HG03565 (cell line): ENCODE measurements at regions not wholly inside any gene's neighbourhood (a gene's known extent, or its start where the extent isn't known, plus 50 kb on each side); places are given as distances from the start of the nearest gene placed in this dataset.
"Not testable (repeated sequence)": the region's sequence is repeated elsewhere in the genome, so short reads cannot be mapped to it uniquely, and the experiment has no call there.

Experiments used
- ATAC-seq: cut with Tn5 transposase; IDR thresholded peaks from one replicate; pipeline ENCODE4 v1.9.1; 2021; ENCODE audit warnings: mild to moderate bottlenecking, moderate library complexity; ENCODE audit not compliant: unreplicated experiment

DNA sequence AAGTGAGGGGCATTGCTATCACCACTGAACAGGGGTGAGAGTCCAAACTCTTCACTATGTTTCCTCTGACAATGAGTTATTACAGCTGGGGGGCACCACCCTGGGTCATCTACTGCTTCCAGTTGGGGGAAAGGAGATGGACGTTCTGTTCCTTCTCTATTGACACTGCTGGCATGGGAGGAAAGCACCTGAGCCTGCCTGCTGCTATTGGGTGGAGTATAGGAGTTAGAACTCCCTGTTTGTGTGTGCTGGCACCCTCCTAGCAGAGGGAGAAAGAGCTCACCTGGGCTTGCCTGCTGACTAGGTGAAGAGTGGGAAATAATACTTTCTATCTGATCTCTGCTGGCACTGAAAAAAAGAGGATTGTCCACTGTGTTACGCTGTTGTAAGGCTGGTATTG, 163.8 kb downstream of the MSN start:
- ATAC-seq, result no peak

DNA sequence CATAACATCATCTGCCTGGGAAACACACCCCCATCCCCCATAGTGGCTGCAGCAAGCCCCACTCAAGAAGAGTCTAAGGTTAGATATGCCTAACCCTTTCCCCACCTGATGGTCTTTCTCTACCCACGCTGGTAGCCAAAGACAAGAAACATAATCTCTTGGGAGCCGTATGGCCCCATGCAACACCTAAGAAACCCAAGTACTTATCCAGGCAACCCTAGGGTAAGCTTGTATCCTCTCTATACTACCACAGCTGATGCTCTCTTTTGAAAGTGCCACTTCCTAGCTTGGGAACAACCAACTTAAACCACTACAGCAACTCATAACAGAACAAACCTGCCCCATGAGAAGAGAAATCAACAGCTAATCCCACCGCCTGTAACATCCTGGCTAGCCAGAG, 161.1 kb downstream of the MSN start:
- ATAC-seq, result no peak

DNA sequence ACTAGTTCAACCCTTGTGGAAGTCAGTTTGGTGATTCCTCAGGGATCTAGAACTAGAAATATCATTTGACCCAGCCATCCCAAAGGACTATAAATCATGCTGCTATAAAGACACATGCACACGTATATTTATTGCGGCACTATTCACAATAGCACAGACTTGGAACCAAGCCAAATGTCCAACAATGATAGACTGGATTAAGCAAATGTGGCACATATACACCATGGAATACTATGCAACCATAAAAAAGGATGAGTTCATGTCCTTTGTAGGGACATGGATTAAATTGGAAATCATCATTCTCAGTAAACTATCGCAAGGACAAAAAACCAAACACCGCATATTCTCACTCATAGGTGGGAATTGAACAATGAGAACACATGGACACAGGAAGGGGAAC, 157.8 kb downstream of the MSN start:
- ATAC-seq, result not testable (repeated sequence)

DNA sequence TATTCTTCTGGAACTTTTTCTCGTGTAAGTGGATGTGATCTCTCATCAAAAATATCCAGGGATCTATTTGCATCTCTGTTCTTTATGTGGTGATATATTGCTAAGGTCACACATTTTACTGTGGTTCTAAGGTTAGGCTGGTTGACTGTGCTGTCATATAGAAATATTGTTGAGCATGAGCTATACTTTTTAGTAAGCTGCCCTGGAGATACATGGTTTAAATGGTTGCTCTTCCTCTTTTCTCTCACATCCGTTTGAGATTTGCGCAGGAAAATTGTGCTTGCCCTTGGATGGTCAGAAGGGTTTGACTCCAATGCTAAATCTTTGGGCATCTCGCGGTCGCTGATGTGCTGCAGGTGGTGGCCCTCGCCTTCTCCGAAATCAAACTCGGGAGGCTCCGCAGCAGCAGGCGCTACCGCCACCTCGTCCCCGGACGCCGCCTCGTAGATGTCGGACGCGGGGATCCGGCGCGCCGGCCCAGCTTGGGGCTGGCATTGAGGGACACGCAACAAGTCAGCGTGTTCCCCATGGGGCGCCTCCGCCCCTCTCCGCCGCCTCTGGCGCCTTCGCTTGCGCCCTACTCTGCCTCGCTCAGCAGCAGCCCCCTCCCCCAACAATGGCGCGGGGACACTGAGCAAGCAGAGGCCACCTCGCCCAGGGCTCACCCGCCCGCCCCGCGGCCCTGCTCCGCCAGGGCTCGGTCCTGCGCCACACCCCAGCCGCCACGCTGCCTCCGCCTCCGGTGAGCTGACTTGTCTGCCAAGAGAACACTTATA, 154.5 kb downstream of the MSN start:
- ATAC-seq, result peak; percentile 56

DNA sequence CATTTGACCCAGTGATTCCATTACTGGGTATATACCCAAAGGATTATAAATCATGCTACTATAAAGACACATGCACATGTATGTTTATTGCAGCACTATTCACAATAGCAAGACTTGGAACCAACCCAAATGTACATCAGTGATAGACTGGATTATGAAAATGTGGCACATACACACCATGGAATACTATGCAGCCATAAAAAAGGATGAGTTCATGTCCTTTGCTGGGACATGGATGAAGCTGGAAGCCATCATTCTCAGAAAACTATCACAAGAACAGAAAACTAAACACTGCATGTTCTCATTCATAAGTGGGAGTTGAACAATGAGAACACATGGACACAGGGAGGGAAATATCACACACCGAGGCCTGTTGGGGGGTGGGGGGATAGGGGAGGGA, 152.5 kb downstream of the MSN start:
- not testable (repeated sequence) for ATAC-seq

DNA sequence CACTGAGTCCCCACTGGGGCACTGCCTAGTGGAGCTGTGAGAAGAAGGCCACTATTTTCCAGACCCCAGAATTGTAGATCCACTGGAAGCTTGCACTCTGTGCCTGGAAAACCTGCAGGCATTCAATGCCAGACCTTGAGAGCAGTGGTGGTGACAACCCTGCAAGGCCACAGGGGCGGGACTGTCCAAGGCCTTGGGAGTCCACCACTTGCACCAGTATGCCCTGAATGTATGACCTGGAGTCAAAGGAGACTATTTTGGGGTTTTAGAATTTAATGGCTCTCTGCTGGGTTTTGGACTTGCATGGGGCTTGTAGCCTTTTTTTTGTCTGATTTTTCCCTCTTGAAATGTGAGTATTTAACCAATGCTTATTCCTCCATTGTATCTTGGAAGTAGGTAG, 145.8 kb downstream of the MSN start:
- no peak for ATAC-seq

DNA sequence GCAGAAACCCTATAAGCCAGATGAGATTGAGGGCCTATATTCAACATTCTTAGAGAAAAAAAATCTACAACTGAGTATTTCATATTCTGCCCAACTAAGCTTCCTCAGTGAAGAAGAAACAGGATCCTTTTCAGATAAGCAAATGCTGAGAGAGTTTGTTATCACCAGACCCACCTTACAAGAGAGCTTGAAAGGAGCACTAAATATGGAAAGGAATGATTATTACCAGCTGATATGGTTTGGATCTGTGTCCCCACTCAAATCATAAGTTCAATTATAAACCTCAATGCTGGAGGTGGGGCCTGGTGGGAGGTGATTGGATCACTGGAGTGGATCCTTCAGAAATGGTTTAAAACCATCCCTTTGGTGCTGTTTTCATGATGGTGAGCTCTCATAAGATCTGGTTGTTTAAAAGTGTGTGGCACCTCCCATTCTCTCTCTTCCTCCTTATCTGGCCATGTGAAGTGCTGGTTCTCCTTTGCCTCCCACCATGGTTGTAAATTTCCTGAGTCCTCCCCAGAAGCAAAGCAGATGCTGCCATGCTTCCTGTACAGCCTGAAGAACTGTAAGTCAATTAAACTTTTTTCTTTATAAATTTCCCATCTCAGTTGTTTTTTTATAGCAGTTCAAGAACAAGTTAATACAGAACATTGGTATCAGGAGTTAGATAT, 144.2 kb downstream of the MSN start:
- no peak for ATAC-seq
